Endodermal cell (in vitro differentiated cells): ENCODE measurements at regions not wholly inside any gene's neighbourhood (a gene's known extent, or its start where the extent isn't known, plus 50 kb on each side); places are given as distances from the start of the nearest gene placed in this dataset.
"Not testable (repeated sequence)": the region's sequence is repeated elsewhere in the genome, so short reads cannot be mapped to it uniquely, and the experiment has no call there.

ENCODE experiments used
- DNase-seq: peaks from one replicate; pipeline ENCODE4 v3.0.0-alpha.2; 2017
- H3K27ac ChIP-seq: 2 replicates; pipeline ENCODE4 v1.5.1; 2013; ENCODE audit warnings: mild to moderate bottlenecking, low read depth, low read length, moderate library complexity
- H3K27me3 ChIP-seq: 2 replicates; pipeline ENCODE4 v1.6.1; 2013; ENCODE audit warnings: mild to moderate bottlenecking, low read length, moderate library complexity; ENCODE audit not compliant: insufficient read depth, control insufficient read depth, poor library complexity, severe bottlenecking
- H3K36me3 ChIP-seq: 2 replicates; pipeline ENCODE4 v1.7.0; 2013; ENCODE audit warnings: mild to moderate bottlenecking, low read length, moderate library complexity; ENCODE audit not compliant: control insufficient read depth, insufficient read depth
- H3K4me1 ChIP-seq: one replicate; pipeline ENCODE4 v1.7.0; 2013; ENCODE audit warnings: low read length; ENCODE audit not compliant: control insufficient read depth, insufficient read depth
- H3K4me3 ChIP-seq: 2 replicates; pipeline ENCODE4 v1.5.1; 2013; ENCODE audit warnings: mild to moderate bottlenecking, low read length, moderate library complexity
- H3K9ac ChIP-seq: 2 replicates; pipeline ENCODE4 v1.6.1; 2013; ENCODE audit warnings: mild to moderate bottlenecking, low read length, moderate library complexity; ENCODE audit not compliant: poor library complexity, severe bottlenecking; ENCODE audit errors: extremely low read depth
- H3K9me3 ChIP-seq: 2 replicates; pipeline ENCODE4 v1.6.1; 2013; ENCODE audit warnings: mild to moderate bottlenecking, low read length, moderate library complexity; ENCODE audit not compliant: control insufficient read depth
- H3K27ac Mint-ChIP-seq: 2 replicates; pipeline ENCODE4 v1.8.0; 2020; ENCODE audit warnings: mixed read lengths
- H3K27me3 Mint-ChIP-seq: 2 replicates; pipeline ENCODE4 v1.8.0; 2021; ENCODE audit warnings: mild to moderate bottlenecking, mixed read lengths; ENCODE audit not compliant: insufficient read depth
- H3K36me3 Mint-ChIP-seq: 2 replicates; pipeline ENCODE4 v1.8.0; 2020; ENCODE audit warnings: low read depth, mixed read lengths
- H3K4me1 Mint-ChIP-seq: 2 replicates; pipeline ENCODE4 v1.8.0; 2020; ENCODE audit warnings: mixed read lengths
- H3K4me3 Mint-ChIP-seq: 2 replicates; pipeline ENCODE4 v1.8.0; 2020; ENCODE audit warnings: mild to moderate bottlenecking, moderate library complexity, mixed read lengths
- H3K9me3 Mint-ChIP-seq: 2 replicates; pipeline ENCODE4 v1.8.0; 2020; ENCODE audit warnings: mild to moderate bottlenecking, mixed read lengths
- WGBS, 2 experiments: methylation state at CpG; one replicate each; pipeline versions ENCODE4 v1.1.5 to v1.1.7; 2013; ENCODE audit warnings: missing lambda C conversion rate in 2 of 2, mixed read lengths in 1 of 2; ENCODE audit not compliant: insufficient coverage in 1 of 2, insufficient read length in 1 of 2; 5-methylcytosine and 5-hydroxymethylcytosine counted together

DNA sequence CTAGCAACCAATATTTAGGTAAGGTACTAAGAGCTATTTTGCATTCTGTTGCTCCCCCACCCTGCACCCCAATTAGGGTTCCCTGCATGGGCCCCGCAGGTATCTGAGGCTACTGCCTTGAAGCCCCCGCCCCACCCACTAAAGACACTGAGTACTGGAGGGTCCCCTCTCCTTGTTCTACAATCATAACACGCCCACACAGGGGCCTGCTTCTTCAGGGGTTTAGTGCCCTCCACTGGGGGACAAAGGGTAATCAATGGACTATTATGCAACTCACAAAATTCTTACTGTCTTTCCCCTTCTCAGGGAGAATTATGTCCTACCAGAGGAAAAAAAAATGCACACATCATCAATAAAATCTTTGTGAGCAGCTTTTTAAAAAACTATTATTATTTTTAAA, 113.1 kb downstream of the ATP6V0E2 start:
- H3K4me1 Mint-ChIP-seq, DNase-seq, H3K27ac Mint-ChIP-seq, H3K36me3 ChIP-seq, H3K9me3 Mint-ChIP-seq, H3K36me3 Mint-ChIP-seq, H3K4me1 ChIP-seq, H3K9ac ChIP-seq, H3K27me3 ChIP-seq, H3K9me3 ChIP-seq, H3K4me3 ChIP-seq, H3K4me3 Mint-ChIP-seq, H3K27ac ChIP-seq: not testable (repeated sequence)
- H3K27me3 Mint-ChIP-seq: peaks cover 15% of the 10 kb centered on the region
- no CpG with 5 or more reads among the region's 3 CpGs for WGBS, 2 experiments

DNA sequence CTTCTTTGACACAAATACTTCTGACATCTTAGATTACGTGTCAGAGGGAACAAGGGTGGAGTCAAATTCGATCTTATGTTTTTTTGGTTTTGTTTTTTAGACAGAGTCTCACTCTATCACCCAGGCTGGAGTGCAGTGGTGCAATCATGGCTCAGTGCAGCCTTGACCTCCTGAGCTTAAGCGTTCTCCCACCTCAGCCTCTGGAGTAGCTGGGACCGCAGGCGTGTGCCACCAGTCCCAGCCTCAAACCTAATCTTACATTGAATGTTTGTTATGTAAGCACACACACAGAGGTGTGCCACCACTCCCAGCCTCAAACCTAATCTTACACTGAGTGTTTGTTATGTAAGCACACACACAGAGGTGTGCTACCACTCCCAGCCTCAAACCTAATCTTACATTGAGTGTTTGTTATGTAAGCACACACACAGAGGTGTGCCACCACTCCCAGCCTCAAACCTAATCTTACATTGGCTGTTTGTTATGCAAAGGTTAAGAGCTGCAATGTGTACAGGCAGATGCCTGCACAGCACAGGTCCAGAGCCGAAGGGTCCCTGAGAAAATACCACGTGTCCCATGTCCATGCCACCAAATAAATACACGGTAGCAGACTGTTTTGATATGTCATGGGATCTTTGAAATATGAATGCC, 118.0 kb downstream of the ATP6V0E2 start:
- 61 to 79% methylated on average over 3 to 8 of the region's 8 CpGs for WGBS, 2 experiments

DNA sequence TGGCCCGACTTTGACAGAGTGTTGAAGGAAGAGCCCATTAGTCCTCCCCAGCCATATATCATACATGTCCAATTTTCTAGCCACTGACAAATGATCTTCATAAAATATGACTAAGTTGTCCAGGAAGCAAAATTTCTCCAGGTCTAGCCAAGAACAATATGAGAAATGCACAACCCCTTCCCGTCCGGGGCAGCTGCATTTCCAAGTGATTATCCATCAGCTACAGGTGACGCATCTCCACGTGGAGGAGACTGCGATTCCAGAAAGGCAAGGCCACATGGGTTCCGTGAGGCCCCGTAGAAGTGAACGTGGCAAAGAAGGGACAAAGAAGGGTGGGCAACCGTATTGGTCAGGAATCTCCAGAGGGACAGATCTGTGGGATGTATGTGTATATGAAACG, 118.6 kb downstream of the ATP6V0E2 start:
- not testable (repeated sequence) for H3K27me3 ChIP-seq, H3K27ac Mint-ChIP-seq

More for the DNA sequence above, 118.0 kb downstream of the ATP6V0E2 start:
- not testable (repeated sequence) for H3K4me3 ChIP-seq, H3K4me3 Mint-ChIP-seq, H3K9me3 ChIP-seq, DNase-seq, H3K27ac ChIP-seq, H3K36me3 ChIP-seq, H3K4me1 Mint-ChIP-seq, H3K27me3 ChIP-seq, H3K4me1 ChIP-seq, H3K27ac Mint-ChIP-seq, H3K9me3 Mint-ChIP-seq, H3K36me3 Mint-ChIP-seq, H3K9ac ChIP-seq
- peaks cover 11% of the 10 kb centered on the region for H3K27me3 Mint-ChIP-seq

DNA sequence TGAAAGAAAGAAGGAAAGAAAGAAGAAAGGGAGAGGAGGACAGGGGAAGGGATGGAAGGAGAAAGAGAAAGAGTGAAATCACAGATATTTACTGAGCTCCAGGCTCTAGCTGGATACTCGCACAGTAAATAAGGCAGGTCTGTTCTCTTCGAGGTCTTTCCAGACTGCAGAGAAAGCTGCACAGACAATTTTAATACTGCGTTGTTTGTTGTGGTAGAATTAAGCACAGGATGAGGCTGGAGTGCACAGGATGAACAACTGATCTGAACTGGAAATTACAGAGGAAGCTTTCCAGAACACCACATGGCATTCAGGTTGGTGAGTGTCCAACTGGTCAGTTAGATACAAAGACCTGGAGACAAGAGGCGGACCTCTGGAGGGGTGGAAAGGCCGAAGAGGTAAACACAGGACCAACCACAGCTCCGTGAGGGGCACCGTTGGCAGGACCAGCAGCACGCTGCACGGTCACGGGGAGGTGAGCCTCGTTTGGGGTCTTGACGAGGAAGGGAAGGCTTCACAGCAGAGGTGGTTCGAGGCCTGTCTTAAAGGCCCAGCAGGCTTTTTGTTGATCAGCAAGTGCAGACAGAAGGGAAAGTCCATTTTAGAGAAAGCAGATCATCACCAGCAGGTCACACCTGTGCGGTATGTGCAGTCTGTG, 121.7 kb downstream of the ATP6V0E2 start:
- H3K4me1 Mint-ChIP-seq, H3K27me3 ChIP-seq, H3K9me3 ChIP-seq, H3K9me3 Mint-ChIP-seq, H3K4me3 ChIP-seq, H3K27ac Mint-ChIP-seq, DNase-seq, H3K36me3 ChIP-seq, H3K36me3 Mint-ChIP-seq, H3K27ac ChIP-seq, H3K9ac ChIP-seq, H3K4me1 ChIP-seq, H3K4me3 Mint-ChIP-seq, H3K27me3 Mint-ChIP-seq: not testable (repeated sequence)
- WGBS, 2 experiments: 90 to 100% methylated on average over 3 to 13 of the region's 14 CpGs

More for the DNA sequence above, 118.6 kb downstream of the ATP6V0E2 start:
- not testable (repeated sequence) for H3K27ac ChIP-seq, H3K36me3 Mint-ChIP-seq, H3K4me1 Mint-ChIP-seq, H3K36me3 ChIP-seq, H3K4me3 ChIP-seq, H3K9ac ChIP-seq, H3K9me3 ChIP-seq, H3K9me3 Mint-ChIP-seq, H3K4me3 Mint-ChIP-seq, DNase-seq, H3K4me1 ChIP-seq
- H3K27me3 Mint-ChIP-seq: peaks cover 11% of the 10 kb centered on the region
- WGBS, 2 experiments: 92 to 98% methylated on average over 6 to 11 of the region's 11 CpGs
